NK-92 treated with Interleukin-12 subunit alpha and Interleukin-12 subunit beta, amount 100 ng/mL, for 24 hours (cell line): ENCODE measurements at regions not wholly inside any gene's neighbourhood (a gene's known extent, or its start where the extent isn't known, plus 50 kb on each side); places are given as distances from the start of the nearest gene placed in this dataset.

ENCODE experiments used
- DNase-seq: peaks from one replicate; lab custom pipeline; 2025; lab: John Stamatoyannopoulos, UW

DNA sequence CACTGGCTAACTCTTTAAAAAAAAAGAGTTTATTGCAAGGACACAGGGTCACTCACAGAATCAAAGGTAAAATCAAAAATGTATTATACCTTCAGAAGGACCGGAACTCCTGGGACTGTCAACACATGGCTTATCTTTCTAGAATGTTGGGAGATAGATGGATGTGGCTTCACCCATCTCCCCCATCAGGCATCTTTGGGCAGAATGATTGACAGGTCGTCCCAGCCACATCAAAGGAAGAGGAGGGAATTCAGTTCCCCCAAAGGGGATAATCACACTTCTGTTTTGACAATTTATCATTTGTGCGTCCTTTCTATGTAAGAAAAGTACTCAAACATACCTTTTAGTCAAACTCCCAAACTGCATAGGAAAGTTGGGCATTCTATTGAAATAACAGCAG lies 228.6 kb upstream of the CDH5 start:
- DNase-seq, result no peak

DNA sequence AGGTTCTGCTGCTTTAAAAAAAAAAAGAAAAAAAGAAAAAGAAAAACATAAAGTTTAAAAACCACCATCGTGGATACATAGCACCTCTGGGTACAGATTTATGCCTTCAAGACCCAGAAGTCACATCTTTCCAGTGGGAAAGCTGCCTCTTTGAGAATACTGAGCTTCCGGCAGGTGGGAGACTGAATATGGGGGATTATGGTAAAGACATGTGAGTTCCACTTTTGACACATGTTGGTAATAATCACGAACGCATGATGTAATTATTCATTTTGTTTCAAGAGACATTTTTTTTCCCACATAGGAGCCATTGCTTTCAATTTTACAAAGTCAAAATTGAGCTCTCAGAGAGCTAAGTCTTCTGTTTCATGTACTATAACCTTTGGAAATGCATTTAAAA lies 229.7 kb upstream of the CDH5 start:
- DNase-seq, result no peak

GRCh38 chr16:66135838-66136237 lies 230.7 kb upstream of the CDH5 start:
- no peak for DNase-seq

- no peak for DNase-seq
These were observed 231.1 kb upstream of the CDH5 start for GRCh38 chr16:66135421-66135831.

- no peak for DNase-seq
These were observed 231.6 kb upstream of the CDH5 start for GRCh38 chr16:66134875-66135274.

DNA sequence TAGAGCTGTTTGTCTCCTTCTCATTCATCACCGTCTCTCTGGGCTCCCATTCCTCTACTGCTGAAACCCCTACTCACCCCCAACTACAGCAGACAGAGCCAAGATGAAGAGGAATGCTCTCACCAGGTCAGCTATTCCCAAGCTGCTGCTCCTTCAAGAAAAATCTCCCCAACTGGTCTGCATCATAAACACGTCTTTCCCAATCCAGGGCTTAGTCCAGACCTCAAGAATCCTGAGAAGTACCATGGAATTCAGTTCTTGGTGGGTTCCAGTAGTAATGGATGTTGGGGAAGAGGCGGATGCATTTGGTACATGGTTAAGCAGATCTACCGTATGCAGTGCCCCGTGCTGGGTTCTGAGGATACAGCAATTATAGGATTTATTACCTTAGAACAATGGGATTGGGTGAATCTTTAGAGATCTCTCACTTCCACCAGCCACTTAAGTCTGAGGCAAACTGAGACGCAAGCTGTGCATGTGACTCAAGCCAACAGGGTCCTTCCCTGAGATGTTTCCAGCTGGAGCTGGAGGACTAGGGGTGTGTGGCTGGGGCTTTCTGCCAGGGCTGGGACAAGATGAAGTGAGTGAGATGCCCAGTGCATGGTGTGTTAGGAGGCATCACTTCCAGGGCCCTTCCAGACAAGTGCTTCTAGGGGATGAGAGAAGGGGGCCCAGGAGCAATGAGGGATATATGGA lies 232.7 kb upstream of the CDH5 start:
- DNase-seq, result no peak

DNA sequence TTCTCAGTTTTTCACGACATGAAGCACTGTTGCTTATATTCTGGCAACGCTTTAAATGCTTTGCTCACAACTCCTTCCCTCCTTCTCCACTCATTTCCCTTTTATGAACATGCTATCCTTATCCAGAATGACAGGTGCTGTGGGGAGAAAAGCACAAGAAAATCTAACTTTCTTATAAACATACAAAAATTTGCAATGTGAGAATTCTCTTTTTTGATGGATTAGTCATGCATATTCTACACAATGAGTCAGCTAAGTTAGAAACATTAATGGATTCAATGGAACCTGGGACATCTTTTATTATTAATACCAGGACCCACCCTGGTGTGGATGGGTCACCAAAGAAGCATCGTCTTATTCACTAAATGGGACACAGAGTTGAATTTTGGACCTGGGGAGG lies 234.6 kb upstream of the CDH5 start:
- DNase-seq, result no peak

GRCh38 chr16:66131156-66131807 lies 235.2 kb upstream of the CDH5 start:
- no peak for DNase-seq

DNA sequence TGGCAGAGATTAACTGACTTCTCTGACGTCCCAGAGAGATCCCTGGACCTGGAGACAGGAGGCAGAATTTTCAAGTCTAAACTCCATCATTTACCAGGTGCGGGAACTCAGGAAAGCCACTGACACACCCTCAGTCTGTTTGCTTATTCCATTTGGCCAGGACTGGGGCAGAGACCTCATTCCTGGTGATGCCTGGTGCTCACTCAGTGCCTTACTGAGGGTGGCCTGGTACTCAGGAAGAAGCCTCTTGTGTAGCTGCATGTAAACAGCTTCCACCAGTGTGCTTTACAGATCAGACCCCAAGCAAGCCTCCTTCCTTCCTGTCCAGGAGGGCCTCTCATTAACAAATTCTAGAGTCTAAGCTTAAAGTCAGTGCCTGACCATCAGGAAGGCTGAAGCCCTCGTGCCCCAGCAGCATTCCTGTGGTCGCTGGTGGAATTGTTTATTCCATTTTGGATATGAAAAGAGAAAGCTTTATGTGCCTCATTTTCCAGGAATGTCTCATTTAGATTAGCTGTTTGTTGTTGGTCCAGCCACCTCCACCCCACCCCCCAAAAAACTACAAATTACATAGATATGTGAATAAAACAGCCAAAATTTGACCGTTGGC lies 236.1 kb upstream of the CDH5 start:
- DNase-seq, result no peak

DNA sequence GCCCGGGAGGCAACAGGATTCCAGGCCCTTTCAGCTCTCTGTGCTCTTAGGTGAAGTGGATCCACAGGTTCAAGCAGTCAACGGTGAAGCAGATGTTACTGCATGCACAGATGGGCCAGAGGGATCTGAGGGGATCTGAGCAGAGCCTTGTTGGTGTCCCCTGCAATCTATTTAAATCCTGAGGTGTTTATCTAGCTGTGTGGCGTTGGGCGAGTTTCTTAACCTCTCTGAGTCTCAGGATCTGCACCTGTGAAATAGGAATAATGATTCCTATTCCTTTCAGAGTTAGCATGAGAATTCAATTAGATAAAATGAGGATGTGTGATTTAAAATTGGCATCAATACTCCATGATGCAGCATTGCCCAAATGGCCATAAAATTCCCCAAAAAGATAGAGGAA lies 237.3 kb upstream of the CDH5 start:
- no peak for DNase-seq

DNA sequence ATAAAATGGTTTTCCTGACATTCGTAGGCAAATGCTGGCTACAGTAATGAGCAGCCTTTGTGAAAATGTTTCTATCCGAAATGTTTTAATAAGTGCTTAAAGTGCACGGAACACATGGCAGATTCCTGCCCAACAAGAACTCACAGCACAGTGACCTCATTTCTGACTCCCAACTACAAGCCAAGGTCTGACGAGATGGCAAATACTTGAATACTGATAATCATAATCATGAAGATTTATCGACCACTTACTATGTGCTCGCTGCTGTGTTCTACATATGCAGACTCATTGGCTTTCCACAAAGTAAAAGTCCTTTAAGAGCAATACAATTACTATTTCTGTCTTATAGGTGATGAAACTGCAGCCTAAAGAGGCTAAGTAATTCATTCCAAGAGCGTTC lies 238.1 kb upstream of the CDH5 start:
- DNase-seq, result no peak

GRCh38 chr16:66127459-66128370 lies 238.8 kb upstream of the CDH5 start:
- no peak for DNase-seq

- no peak for DNase-seq
These were observed 245.0 kb upstream of the CDH5 start for GRCh38 chr16:66121466-66121865.

DNA sequence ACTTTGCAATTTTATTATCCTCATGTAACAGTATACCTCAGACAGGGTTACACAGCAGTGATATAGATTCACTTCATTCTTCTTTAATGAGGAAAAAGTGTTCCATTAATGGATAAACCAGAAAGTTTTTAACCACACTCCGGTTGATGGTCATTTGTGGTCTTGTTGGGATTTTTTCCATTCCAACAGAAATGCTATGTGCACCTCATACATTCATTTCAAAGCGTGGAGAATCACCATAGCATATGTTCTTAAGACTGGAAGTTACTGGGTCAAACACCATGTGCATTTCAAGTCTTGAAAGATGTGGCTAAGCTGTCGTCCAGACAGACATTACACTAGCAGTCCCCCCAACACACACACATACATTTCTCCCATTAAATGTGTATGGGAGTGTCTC lies 245.8 kb upstream of the CDH5 start:
- DNase-seq, result no peak

DNA sequence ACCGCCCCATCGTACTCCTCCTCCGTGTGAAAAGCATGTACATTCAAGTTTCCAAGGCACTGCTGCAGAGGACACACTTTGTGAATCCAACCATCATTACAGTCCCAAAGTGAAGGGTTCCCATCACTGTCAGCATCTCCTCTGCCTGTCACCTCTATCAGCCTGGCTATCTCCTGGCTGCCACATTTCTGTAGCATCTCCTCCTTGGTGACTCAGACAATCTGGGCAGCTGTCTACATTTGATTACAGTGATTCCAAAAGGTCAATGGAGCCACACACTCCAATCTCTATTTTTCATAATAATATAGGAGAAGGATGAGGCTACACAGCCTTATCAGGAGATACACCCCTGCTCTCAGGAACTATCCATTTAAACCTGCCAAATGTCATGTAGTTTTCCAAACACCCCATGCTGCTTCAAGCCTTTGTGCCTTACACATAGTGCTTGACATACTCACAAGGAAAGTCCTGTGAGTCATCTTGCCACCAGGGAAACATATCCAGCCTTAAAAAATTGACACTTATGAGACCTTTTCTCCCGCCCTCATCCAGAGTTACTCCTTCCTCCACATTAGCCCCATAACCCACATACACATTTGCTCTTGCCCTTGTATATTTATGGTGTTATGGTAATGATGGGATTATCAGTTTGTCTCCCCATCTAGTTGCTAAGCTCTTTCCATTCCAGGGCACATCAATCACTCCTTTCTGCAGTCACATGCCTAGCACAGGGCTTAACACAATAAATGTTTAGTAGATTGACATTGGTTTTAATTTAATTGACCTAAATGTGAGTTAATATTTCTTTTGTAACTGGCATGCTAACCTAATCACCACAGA lies 250.1 kb upstream of the CDH5 start:
- DNase-seq, result no peak

DNA sequence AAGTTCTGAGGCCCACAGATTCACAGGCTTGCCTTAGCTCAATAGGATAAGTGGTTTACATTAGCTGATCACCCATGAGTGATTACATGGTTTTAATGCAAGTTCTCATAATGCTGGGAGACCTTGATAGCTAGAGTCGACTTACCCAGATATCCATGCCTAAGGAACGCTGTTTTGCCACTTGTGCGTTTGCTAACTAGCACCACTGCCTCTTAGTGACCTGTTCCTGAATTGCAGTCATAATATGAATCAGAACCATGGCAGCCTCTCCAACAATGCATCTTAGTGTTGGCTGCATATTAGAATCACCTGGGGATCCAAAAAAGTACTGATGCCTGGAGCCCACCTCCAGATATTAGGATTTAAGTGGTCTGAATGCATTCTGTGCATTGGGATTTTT lies 251.1 kb upstream of the CDH5 start:
- no peak for DNase-seq

DNA sequence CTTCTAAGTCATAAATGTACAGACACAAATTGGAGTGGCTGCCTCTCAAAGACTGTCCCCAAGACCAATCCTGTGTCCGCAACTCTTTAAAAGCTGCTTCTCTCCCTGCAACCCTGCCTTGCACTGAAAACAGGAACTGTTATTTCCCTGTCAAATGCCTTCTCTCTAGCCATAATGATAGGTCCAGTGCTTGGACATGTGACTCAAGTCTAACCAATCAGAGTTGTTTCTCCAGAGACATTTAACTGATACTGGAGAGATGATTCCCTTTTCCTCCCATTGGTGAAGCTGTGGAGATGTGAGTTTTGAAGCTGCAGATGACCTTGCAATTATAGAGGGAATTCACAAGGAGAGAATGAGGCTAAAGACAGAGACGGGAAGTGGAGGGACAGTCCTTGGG lies 253.3 kb upstream of the CDH5 start:
- no peak for DNase-seq

DNA sequence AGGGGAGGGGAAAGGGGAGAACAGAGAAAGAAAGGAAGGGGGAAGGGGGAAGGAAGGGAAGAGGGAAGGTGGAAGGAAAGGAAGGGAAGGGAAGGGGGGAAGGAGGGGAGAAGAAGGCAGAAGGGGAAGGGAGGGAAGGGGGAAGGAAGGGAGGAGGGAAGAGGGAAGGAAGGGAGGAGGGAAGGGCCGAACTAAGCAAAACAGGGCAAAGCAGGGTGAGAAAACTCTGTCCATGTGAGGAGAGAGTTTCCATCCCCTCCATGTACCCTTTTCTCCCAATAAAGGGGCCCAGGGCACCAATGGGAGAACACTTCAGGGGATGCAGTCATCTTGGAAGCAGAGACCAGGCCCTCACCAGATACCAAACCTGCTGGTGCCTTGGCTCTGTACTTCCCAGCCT lies 256.8 kb upstream of the CDH5 start:
- DNase-seq, result no peak

GRCh38 chr16:66107661-66108060 lies 258.8 kb upstream of the CDH5 start:
- DNase-seq, result no peak

- no peak for DNase-seq
These were observed 263.3 kb upstream of the CDH5 start for GRCh38 chr16:66103211-66103610.

DNA sequence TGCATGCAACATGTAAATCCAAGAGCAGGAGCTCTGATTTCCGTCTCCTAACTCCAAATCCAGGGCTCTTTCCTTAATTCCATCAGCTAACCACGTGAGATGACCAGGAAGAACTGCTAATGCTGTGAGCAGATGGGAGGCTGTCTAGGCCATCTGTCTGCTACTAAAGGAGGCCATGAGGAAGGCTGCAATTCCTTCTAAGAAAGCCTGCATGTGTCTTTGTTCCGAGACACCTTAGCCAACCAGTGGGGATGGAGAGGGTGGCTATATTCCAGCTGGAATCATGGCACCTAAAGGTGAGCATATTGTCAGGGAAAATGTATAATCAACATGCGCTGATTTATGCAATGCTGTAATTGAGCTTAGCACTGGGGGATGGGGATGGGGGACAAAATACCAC lies 267.2 kb upstream of the CDH5 start:
- no peak for DNase-seq

GRCh38 chr16:66097751-66098150 lies 268.7 kb upstream of the CDH5 start:
- no peak for DNase-seq
